ENCODE measurements at regions not wholly inside any gene's neighbourhood (a gene's known extent, or its start where the extent isn't known, plus 50 kb on each side); places are given as distances from the start of the nearest gene placed in this dataset.
"Not testable (repeated sequence)": the region's sequence is repeated elsewhere in the genome, so short reads cannot be mapped to it uniquely, and the experiment has no call there.

GRCh38 chr9:113737517-113738271, 138.4 kb upstream of the ZNF618 start:
- peak; percentile 65 for ATAC-seq
- H3K4me3 ChIP-seq: no peak overlapping the region
- H3K9me3 ChIP-seq: no peaks in the 10 kb centered on the region
- intact Hi-C loops (cut with DNase I, micrococcal nuclease): no loop called here
- peak; percentile 33 for TF ChIP-seq CTCF (IDR thresholded peaks at IDR 0.05)
- DNase-seq: peak in 1 of 3 donors; percentile 75
- no peaks in the 10 kb centered on the region for H3K36me3 ChIP-seq (ENCODE audit: low read depth)
- no peaks in the 10 kb centered on the region for H3K4me1 ChIP-seq (ENCODE audit: low read depth)

- no peaks in the 10 kb centered on the region for H3K36me3 ChIP-seq (ENCODE audit: low read depth)
- H3K4me3 ChIP-seq: no peak overlapping the region
- no peak for DNase-seq
- ATAC-seq: no peak
- TF ChIP-seq CTCF (IDR thresholded peaks at IDR 0.05): no peak
- no peaks in the 10 kb centered on the region for H3K4me1 ChIP-seq (ENCODE audit: low read depth)
- H3K9me3 ChIP-seq: no peaks in the 10 kb centered on the region
- intact Hi-C loops (cut with DNase I, micrococcal nuclease): no loop called here
These were observed 137.6 kb upstream of the ZNF618 start for GRCh38 chr9:113738496-113738892.

GRCh38 chr9:113738893-113739604, 137.1 kb upstream of the ZNF618 start:
- ATAC-seq: no peak
- DNase-seq: no peak

GRCh38 chr9:113739605-113740507, 136.3 kb upstream of the ZNF618 start:
- ATAC-seq; H3K4me3 ChIP-seq; H3K9me3 ChIP-seq; H3K4me1 ChIP-seq (ENCODE audit: low read depth); intact Hi-C loops (cut with DNase I, micrococcal nuclease); DNase-seq; H3K36me3 ChIP-seq (ENCODE audit: low read depth): not testable (repeated sequence)

More at GRCh38 chr9:113738893-113739604, 137.1 kb upstream of the ZNF618 start:
- Histone ChIP-seq H3K4me3 (no peak overlapping the region), H3K36me3 (ENCODE audit: low read depth) (no peaks in the 10 kb centered on the region), H3K4me1 (ENCODE audit: low read depth) (no peaks in the 10 kb centered on the region), H3K9me3 (no peaks in the 10 kb centered on the region)
- TF ChIP-seq CTCF (IDR thresholded peaks at IDR 0.05): no peak
- intact Hi-C loops (cut with DNase I, micrococcal nuclease): no loop called here

GRCh38 chr9:113740508-113741500, 135.3 kb upstream of the ZNF618 start:
- H3K4me3 ChIP-seq; intact Hi-C loops (cut with DNase I, micrococcal nuclease); H3K4me1 ChIP-seq (ENCODE audit: low read depth); DNase-seq; H3K9me3 ChIP-seq; ATAC-seq; H3K36me3 ChIP-seq (ENCODE audit: low read depth): not testable (repeated sequence)
